Stomach (tissue), 8 donors: ENCODE measurements at regions not wholly inside any gene's neighbourhood (a gene's known extent, or its start where the extent isn't known, plus 50 kb on each side); places are given as distances from the start of the nearest gene placed in this dataset.

Source experiments
- DNase-seq, 2 donors: peaks; one replicate each; pipeline versions ENCODE4 v3.0.0 to v3.0.0-alpha.2; 2013 to 2019
- H3K27ac ChIP-seq, 5 donors: fragments of 200-600 bp in 4 of 5; sonication (generic) in 4 of 5; one replicate each; pipeline ENCODE4 v1.5.1; 2013 to 2019; ENCODE audit warnings: mild to moderate bottlenecking in 1 of 5, moderate library complexity in 1 of 5
- H3K27me3 ChIP-seq, 3 donors: fragments of 200-600 bp; sonication (generic); one replicate each; pipeline ENCODE4 v1.5.1; 2017 to 2019; ENCODE audit warnings: mixed run types in 1 of 3
- H3K36me3 ChIP-seq, 4 donors: fragments of 200-600 bp; sonication (generic); 1 replicate in 3 of 4; 2 replicates in 1 of 4; pipeline ENCODE4 v1.5.1; 2016 to 2019
- H3K4me1 ChIP-seq, 4 donors: fragments of 200-600 bp; sonication (generic); one replicate each; pipeline ENCODE4 v1.5.1; 2016 to 2019
- H3K4me3 ChIP-seq, 4 donors: fragments of 200-600 bp; sonication (generic) in 3 of 4; one replicate each; pipeline ENCODE4 v1.5.1; 2016 to 2019; ENCODE audit warnings: mild to moderate bottlenecking in 1 of 4
- H3K9me3 ChIP-seq, 4 donors: fragments of 200-600 bp; sonication (generic); one replicate each; pipeline ENCODE4 v1.5.1; 2016 to 2019
- EP300 ChIP-seq: sonication (generic); formaldehyde crosslinking; IDR thresholded peaks from one replicate; pipeline ENCODE4 v1.6.1; 2017; ENCODE audit warnings: antibody characterized with exemption
- POLR2A ChIP-seq, 4 donors: fragments of 450-650 bp; IDR thresholded peaks; one replicate each; pipeline ENCODE4 v1.6.1; 2016; ENCODE audit warnings: antibody characterized with exemption in 4 of 4, control low read depth in 2 of 4, mild to moderate bottlenecking in 1 of 4, moderate library complexity in 1 of 4
- POLR2AphosphoS5 ChIP-seq, 3 donors: sonication (generic); formaldehyde crosslinking; IDR thresholded peaks; one replicate each; pipeline ENCODE4 v1.6.1; 2016; ENCODE audit warnings: antibody characterized with exemption in 3 of 3
- WGBS, 5 donors: extraction: QIAGEN DNeasy Blood & Tissue Kit in 3 of 5; methylation state at CpG; one replicate each; pipeline versions ENCODE4 v1.1.5 to v1.1.7; 2013 to 2018; 5-methylcytosine and 5-hydroxymethylcytosine counted together
- intact Hi-C: fragments of 100-400 bp; cut with DNase I; formaldehyde crosslinking; loops from one replicate; pipeline ENCODE4 v1.15.1; 2023; ENCODE audit warnings: low total_unique reads
- TF ChIP-seq, protein P1 (sequence below), 7 experiments: fragments of 450-650 bp in 4 of 7; fragments of 200-600 bp in 3 of 7; sonication (generic) in 3 of 7; IDR thresholded peaks; one replicate each; pipeline ENCODE4 v1.5.1; 2016 to 2019; ENCODE audit warnings: antibody characterized with exemption in 7 of 7, control low read depth in 2 of 7, mild to moderate bottlenecking in 1 of 7
- donor health status: healthy with polysubstance abuse.
- donor health status: Bipolar disorder and iron deficiency.
- donor health status: healthy.

DNA sequence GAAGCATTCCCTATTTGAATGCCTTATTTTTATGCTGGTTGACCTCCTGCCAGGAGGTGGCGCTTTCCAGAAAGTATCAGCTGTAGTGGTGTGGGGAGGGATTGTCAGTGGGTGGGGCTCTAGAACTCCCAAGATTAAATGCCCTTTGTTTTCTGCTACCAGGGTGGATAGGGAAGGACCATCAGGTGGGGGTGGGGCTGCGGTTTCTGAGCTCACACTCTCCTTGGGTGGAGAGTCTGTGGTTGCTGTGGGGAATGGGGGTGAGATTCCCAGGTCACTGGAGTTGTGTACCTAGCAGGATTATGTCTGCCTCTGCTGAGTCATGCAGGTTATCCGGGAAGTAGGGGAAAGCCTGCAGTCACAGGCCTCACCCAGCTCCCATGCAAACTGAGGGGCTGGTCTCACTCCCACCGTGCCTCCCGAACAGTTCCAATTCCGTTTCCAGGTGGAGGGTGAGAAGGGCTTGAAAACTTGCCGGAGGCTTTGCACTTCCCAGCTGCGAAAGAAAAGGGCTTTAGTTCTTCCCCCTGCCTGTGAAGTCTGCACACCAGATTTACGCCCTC is 68.3 kb downstream of the ALG10B start:
- intact Hi-C loops = no loop called here
- Histone ChIP-seq H3K27me3 (no peaks in the 10 kb centered on the region), H3K4me1 (no peaks in the 10 kb centered on the region), H3K36me3 (no peaks in the 10 kb centered on the region), H3K4me3 (no peak overlapping the region), H3K27ac (no peak overlapping the region), H3K9me3 (peaks cover 0 to 33% (median 15%) of the 10 kb centered on the region in 4 donors)
- 72 to 85% (median 81%) methylated on average over 9 of the region's 9 CpGs for WGBS, 5 donors
- TF ChIP-seq, protein P1, sequence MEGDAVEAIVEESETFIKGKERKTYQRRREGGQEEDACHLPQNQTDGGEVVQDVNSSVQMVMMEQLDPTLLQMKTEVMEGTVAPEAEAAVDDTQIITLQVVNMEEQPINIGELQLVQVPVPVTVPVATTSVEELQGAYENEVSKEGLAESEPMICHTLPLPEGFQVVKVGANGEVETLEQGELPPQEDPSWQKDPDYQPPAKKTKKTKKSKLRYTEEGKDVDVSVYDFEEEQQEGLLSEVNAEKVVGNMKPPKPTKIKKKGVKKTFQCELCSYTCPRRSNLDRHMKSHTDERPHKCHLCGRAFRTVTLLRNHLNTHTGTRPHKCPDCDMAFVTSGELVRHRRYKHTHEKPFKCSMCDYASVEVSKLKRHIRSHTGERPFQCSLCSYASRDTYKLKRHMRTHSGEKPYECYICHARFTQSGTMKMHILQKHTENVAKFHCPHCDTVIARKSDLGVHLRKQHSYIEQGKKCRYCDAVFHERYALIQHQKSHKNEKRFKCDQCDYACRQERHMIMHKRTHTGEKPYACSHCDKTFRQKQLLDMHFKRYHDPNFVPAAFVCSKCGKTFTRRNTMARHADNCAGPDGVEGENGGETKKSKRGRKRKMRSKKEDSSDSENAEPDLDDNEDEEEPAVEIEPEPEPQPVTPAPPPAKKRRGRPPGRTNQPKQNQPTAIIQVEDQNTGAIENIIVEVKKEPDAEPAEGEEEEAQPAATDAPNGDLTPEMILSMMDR (IDR thresholded peaks at IDR 0.05) = no peak
- no peak for TF ChIP-seq POLR2A (IDR thresholded peaks at IDR 0.05)
- TF ChIP-seq POLR2AphosphoS5 (IDR thresholded peaks at IDR 0.05) = no peak
- TF ChIP-seq EP300 = no peak
- DNase-seq = no peak

DNA sequence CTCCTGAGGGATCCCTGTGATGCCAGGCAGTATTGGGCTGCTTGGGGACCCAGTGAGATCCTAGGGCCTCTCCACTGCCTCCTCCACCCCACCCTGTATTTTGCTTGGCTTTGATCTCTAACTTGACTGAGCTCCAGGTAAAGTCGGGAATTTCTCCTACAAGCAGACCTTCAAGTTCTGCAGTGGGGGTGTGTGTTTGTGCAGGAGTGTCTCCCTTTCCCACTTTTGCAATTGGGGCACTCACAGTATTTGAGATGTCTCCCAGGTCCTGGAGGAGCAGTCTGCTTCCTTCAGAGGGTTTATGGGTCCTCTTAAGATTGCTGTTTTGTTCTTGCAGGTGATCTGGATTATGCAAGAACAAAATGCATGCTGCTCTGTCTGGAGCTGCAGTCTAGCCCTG is 68.9 kb downstream of the ALG10B start:
- intact Hi-C loops = no loop called here
- H3K36me3 ChIP-seq = no peaks in the 10 kb centered on the region
- 47 to 83% (median 72%) methylated on average over 1 of the region's 1 CpG for WGBS, 5 donors
- no peaks in the 10 kb centered on the region for H3K4me1 ChIP-seq
- no peak for TF ChIP-seq POLR2AphosphoS5 (IDR thresholded peaks at IDR 0.05)
- TF ChIP-seq, protein P1 (IDR thresholded peaks at IDR 0.05) = no peak
- no peak overlapping the region for H3K4me3 ChIP-seq
- peaks cover 0 to 33% (median 15%) of the 10 kb centered on the region in 4 donors for H3K9me3 ChIP-seq
- H3K27me3 ChIP-seq = no peaks in the 10 kb centered on the region
- H3K27ac ChIP-seq = no peak overlapping the region
- no peak for DNase-seq

DNA sequence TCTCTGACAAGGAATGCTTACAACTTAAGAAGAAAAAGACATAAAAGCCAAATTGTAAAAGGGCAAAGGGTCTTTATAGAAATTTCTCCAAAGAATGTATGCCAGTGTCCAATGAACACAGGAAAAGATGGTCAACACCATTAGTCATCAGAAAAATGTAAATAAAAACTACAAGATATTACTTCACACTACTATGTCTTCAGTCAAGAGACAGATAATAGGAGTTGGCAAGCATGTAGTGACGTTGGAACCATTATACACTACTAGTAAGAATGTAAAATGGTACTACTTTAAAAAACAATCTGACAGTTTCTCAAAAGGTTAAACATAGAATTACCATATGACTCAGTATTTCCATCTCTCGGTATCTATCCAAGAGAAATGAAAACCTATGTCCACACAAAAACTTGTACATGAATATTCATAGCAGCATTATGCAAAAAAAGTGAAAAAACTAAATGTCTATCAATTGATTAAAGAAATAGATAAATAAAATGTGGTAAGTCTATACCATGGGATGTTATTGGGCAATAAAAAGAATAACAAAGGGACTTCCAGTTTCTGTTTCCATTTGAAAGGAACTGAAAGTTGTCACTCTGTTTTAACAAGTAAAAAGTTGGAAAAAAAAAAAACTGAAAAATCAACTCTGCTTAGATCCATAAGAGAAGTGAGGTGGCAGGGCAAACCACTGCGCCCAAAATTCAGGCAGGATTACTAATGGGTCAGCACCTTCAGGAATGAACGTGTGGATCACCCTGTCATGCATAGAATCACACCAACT is 69.8 kb downstream of the ALG10B start:
- Histone ChIP-seq H3K4me3 (no peak overlapping the region), H3K4me1 (no peaks in the 10 kb centered on the region), H3K27me3 (no peaks in the 10 kb centered on the region), H3K27ac (no peak overlapping the region), H3K36me3 (no peaks in the 10 kb centered on the region), H3K9me3 (peaks cover 0 to 26% (median 12%) of the 10 kb centered on the region in 4 donors)
- intact Hi-C loops = no loop called here
- TF ChIP-seq POLR2A (IDR thresholded peaks at IDR 0.05) (no peak), EP300 (no peak), POLR2AphosphoS5 (IDR thresholded peaks at IDR 0.05) (no peak)
- TF ChIP-seq, protein P1 (IDR thresholded peaks at IDR 0.05) = no peak
- no peak for DNase-seq
- 62 to 73% (median 63%) methylated on average over 4 of the region's 4 CpGs for WGBS, 5 donors

DNA sequence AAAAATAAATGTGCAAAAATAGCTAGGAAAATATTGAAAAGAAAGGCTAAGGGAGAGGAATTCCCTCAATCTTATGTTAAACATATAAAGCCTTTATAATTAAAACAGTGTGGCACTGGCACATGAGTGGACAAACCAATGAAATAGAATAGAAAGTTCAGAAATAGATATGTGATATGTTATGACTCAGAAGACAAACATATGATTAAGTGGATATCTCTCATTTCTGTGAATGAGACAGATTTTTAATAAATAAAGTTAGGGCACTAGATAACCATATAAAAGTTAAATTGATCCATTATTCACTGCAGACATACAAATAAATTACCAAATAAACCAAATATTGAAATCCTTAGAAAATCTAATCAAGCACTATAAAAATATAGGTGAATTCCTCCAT is 73.0 kb downstream of the ALG10B start:
- no peak for TF ChIP-seq EP300
- TF ChIP-seq POLR2A (IDR thresholded peaks at IDR 0.05) = no peak
- no peak for TF ChIP-seq POLR2AphosphoS5 (IDR thresholded peaks at IDR 0.05)
- TF ChIP-seq, protein P1 (IDR thresholded peaks at IDR 0.05) = no peak
- Histone ChIP-seq H3K9me3 (peaks cover 0 to 11% (median 4%) of the 10 kb centered on the region in 4 donors), H3K4me3 (no peak overlapping the region), H3K27ac (no peak overlapping the region), H3K4me1 (no peaks in the 10 kb centered on the region), H3K36me3 (no peaks in the 10 kb centered on the region), H3K27me3 (no peaks in the 10 kb centered on the region)
- intact Hi-C loops = no loop called here
- no peak for DNase-seq
